WERI-Rb-1 (cell line): ENCODE measurements at regions not wholly inside any gene's neighbourhood (a gene's known extent, or its start where the extent isn't known, plus 50 kb on each side); places are given as distances from the start of the nearest gene placed in this dataset.

ENCODE experiments used
- DNase-seq: peaks from one replicate; pipeline ENCODE4 v3.0.0-alpha.2; 2020
- H3K27ac ChIP-seq: fragments of 250-450 bp; sonication (Bioruptor Pico); 2 replicates; pipeline ENCODE4 v1.5.1; 2020; ENCODE audit warnings: mild to moderate bottlenecking, moderate library complexity
- H3K27me3 ChIP-seq: fragments of 250-450 bp; sonication (Bioruptor Pico); 2 replicates; pipeline ENCODE4 v1.5.1; 2021; ENCODE audit warnings: mild to moderate bottlenecking, low read depth, moderate library complexity; ENCODE audit not compliant: insufficient read depth, severe bottlenecking
- H3K36me3 ChIP-seq: fragments of 250-450 bp; sonication (Bioruptor Pico); 2 replicates; pipeline ENCODE4 v1.5.1; 2020; ENCODE audit warnings: mild to moderate bottlenecking, moderate library complexity
- H3K4me3 ChIP-seq: 2 replicates; pipeline ENCODE4 v1.5.1; 2011; ENCODE audit warnings: low read depth, mild to moderate bottlenecking, control low read depth, low read length
- H3K9me3 ChIP-seq: fragments of 250-450 bp; sonication (Bioruptor Pico); 2 replicates; pipeline ENCODE4 v1.5.1; 2021; ENCODE audit warnings: mild to moderate bottlenecking, moderate library complexity; ENCODE audit not compliant: severe bottlenecking
- CTCF ChIP-seq: IDR thresholded peaks from 2 replicates; pipeline ENCODE4 v1.5.1; 2011; ENCODE audit warnings: low read depth, mild to moderate bottlenecking, control low read depth, inconsistent platforms, low read length

GRCh38 chr6:18577491-18577890 is 190.3 kb downstream of the RNF144B start:
- Histone ChIP-seq H3K27me3 (no peaks in the 10 kb centered on the region), H3K27ac (no peak overlapping the region), H3K36me3 (no peaks in the 10 kb centered on the region), H3K9me3 (no peaks in the 10 kb centered on the region), H3K4me3 (no peak overlapping the region)
- DNase-seq: no peak
- TF ChIP-seq CTCF: no peak

- no peak for DNase-seq
- Histone ChIP-seq H3K27ac (no peak overlapping the region), H3K36me3 (no peaks in the 10 kb centered on the region), H3K9me3 (no peaks in the 10 kb centered on the region), H3K4me3 (no peak overlapping the region), H3K27me3 (no peaks in the 10 kb centered on the region)
- no peak for TF ChIP-seq CTCF
These were observed 192.0 kb downstream of the RNF144B start for GRCh38 chr6:18579166-18579565.

GRCh38 chr6:18579869-18580268 is 192.7 kb downstream of the RNF144B start:
- no peak overlapping the region for H3K27ac ChIP-seq

GRCh38 chr6:18584372-18584771 is 197.2 kb downstream of the RNF144B start:
- no peak overlapping the region for H3K27ac ChIP-seq
- H3K36me3 ChIP-seq: no peaks in the 10 kb centered on the region
- no peak for TF ChIP-seq CTCF
- no peak for DNase-seq
- H3K9me3 ChIP-seq: no peaks in the 10 kb centered on the region
- no peaks in the 10 kb centered on the region for H3K27me3 ChIP-seq
- H3K4me3 ChIP-seq: no peak overlapping the region

More at GRCh38 chr6:18579869-18580268, 192.7 kb downstream of the RNF144B start:
- Histone ChIP-seq H3K9me3 (no peaks in the 10 kb centered on the region), H3K36me3 (no peaks in the 10 kb centered on the region), H3K4me3 (no peak overlapping the region), H3K27me3 (no peaks in the 10 kb centered on the region)
- TF ChIP-seq CTCF: no peak
- DNase-seq: no peak

GRCh38 chr6:18585032-18585573 is 198.0 kb downstream of the RNF144B start:
- no peaks in the 10 kb centered on the region for H3K9me3 ChIP-seq
- no peaks in the 10 kb centered on the region for H3K27me3 ChIP-seq
- no peaks in the 10 kb centered on the region for H3K36me3 ChIP-seq
- H3K27ac ChIP-seq: no peak overlapping the region
- DNase-seq: no peak
- H3K4me3 ChIP-seq: no peak overlapping the region
- TF ChIP-seq CTCF: no peak

- TF ChIP-seq CTCF: no peak
These were observed 199.0 kb downstream of the RNF144B start for GRCh38 chr6:18586133-18586532.

More at GRCh38 chr6:18586133-18586532, 199.0 kb downstream of the RNF144B start:
- Histone ChIP-seq H3K36me3 (no peaks in the 10 kb centered on the region), H3K27me3 (no peaks in the 10 kb centered on the region), H3K4me3 (no peak overlapping the region), H3K9me3 (no peaks in the 10 kb centered on the region), H3K27ac (no peak overlapping the region)
- DNase-seq: no peak
